H9 (cell line): ENCODE measurements at regions not wholly inside any gene's neighbourhood (a gene's known extent, or its start where the extent isn't known, plus 50 kb on each side); places are given as distances from the start of the nearest gene placed in this dataset.

Experiments used
- DNase-seq: peaks from one replicate; pipeline ENCODE4 v3.0.0-alpha.2; 2017
- H2AFZ ChIP-seq: one replicate; pipeline ENCODE4 v1.6.1; 2013; ENCODE audit warnings: mild to moderate bottlenecking, low read length, control low read depth, moderate library complexity
- H2AK5ac ChIP-seq: 2 replicates; pipeline ENCODE4 v1.6.1; 2013; ENCODE audit warnings: low read length, control low read depth, mixed read lengths; ENCODE audit not compliant: insufficient read length
- H2BK120ac ChIP-seq: one replicate; pipeline ENCODE4 v1.6.1; 2013; ENCODE audit warnings: low read depth, mild to moderate bottlenecking, low read length, control low read depth, inconsistent platforms; ENCODE audit not compliant: poor library complexity, severe bottlenecking
- H2BK12ac ChIP-seq: 2 replicates; pipeline ENCODE4 v1.6.1; 2013; ENCODE audit warnings: low read length, control low read depth, mixed read lengths, low read depth; ENCODE audit not compliant: insufficient read length
- H2BK15ac ChIP-seq: 2 replicates; pipeline ENCODE4 v1.6.1; 2013; ENCODE audit warnings: low read depth, low read length, control low read depth
- H2BK20ac ChIP-seq: one replicate; pipeline ENCODE4 v1.6.1; 2013; ENCODE audit warnings: low read depth, mild to moderate bottlenecking, low read length, control low read depth, inconsistent platforms; ENCODE audit not compliant: poor library complexity, severe bottlenecking
- H2BK5ac ChIP-seq: 2 replicates; pipeline ENCODE4 v1.6.1; 2013; ENCODE audit warnings: low read length, control low read depth, mixed read lengths; ENCODE audit not compliant: insufficient read length
- H3K14ac ChIP-seq: 2 replicates; pipeline ENCODE4 v1.6.1; 2013; ENCODE audit warnings: low read length, control low read depth; ENCODE audit not compliant: insufficient read depth
- H3K18ac ChIP-seq: 2 replicates; pipeline ENCODE4 v1.6.1; 2013; ENCODE audit warnings: low read depth, mild to moderate bottlenecking, mixed read lengths, low read length, control low read depth; ENCODE audit not compliant: insufficient read length
- H3K23ac ChIP-seq: 2 replicates; pipeline ENCODE4 v1.6.1; 2013; ENCODE audit warnings: low read length, control low read depth, mixed read lengths, low read depth; ENCODE audit not compliant: insufficient read length
- H3K23me2 ChIP-seq: 2 replicates; pipeline ENCODE4 v1.6.1; 2013; ENCODE audit warnings: low read depth, mild to moderate bottlenecking, mixed read lengths, low read length, control low read depth; ENCODE audit not compliant: insufficient read length, poor library complexity, severe bottlenecking
- H3K27ac ChIP-seq: 2 replicates; pipeline ENCODE4 v1.5.1; 2013; ENCODE audit warnings: low read length, control low read depth, mixed read lengths, low read depth; ENCODE audit not compliant: insufficient read length
- H3K27me3 ChIP-seq: 2 replicates; pipeline ENCODE4 v1.6.1; 2013; ENCODE audit warnings: low read length, control low read depth, inconsistent platforms; ENCODE audit not compliant: insufficient read depth
- H3K4ac ChIP-seq: 2 replicates; pipeline ENCODE4 v1.6.1; 2013; ENCODE audit warnings: low read depth, mild to moderate bottlenecking, control low read depth, inconsistent platforms, low read length, moderate library complexity
- H3K4me1 ChIP-seq: 2 replicates; pipeline ENCODE4 v1.6.1; 2013; ENCODE audit warnings: low read length, control low read depth, inconsistent platforms; ENCODE audit not compliant: insufficient read depth
- H3K4me2 ChIP-seq: 2 replicates; pipeline ENCODE4 v1.6.1; 2013; ENCODE audit warnings: low read length, control low read depth, mixed read lengths; ENCODE audit not compliant: insufficient read length, insufficient read depth
- H3K56ac ChIP-seq: 2 replicates; pipeline ENCODE4 v1.6.1; 2013; ENCODE audit warnings: low read depth, mild to moderate bottlenecking, mixed read lengths, low read length, control low read depth; ENCODE audit not compliant: insufficient read length
- H3K79me1 ChIP-seq: 2 replicates; pipeline ENCODE4 v1.6.1; 2013; ENCODE audit warnings: low read depth, mild to moderate bottlenecking, moderate library complexity, low read length, control low read depth, inconsistent platforms; ENCODE audit not compliant: insufficient read depth, poor library complexity, severe bottlenecking
- H3K79me2 ChIP-seq: 2 replicates; pipeline ENCODE4 v1.6.1; 2013; ENCODE audit warnings: low read length, control low read depth, inconsistent platforms; ENCODE audit not compliant: insufficient read depth
- H3K9ac ChIP-seq: 2 replicates; pipeline ENCODE4 v1.6.1; 2013; ENCODE audit warnings: low read length, control low read depth, mixed read lengths; ENCODE audit not compliant: insufficient read length; ENCODE audit errors: extremely low read depth
- H3K9me3 ChIP-seq: one replicate; pipeline ENCODE4 v1.6.1; 2013; ENCODE audit warnings: low read depth, low read length, inconsistent platforms; ENCODE audit not compliant: control insufficient read depth
- H3T11ph ChIP-seq: one replicate; pipeline ENCODE4 v1.6.1; 2013; ENCODE audit warnings: mild to moderate bottlenecking, low read length, control low read depth, inconsistent platforms
- H4K20me1 ChIP-seq: one replicate; pipeline ENCODE4 v1.6.1; 2013; ENCODE audit not compliant: control insufficient read depth, insufficient read length, insufficient read depth
- H4K5ac ChIP-seq: 2 replicates; pipeline ENCODE4 v1.6.1; 2013; ENCODE audit warnings: low read depth, mild to moderate bottlenecking, mixed read lengths, low read length, control low read depth; ENCODE audit not compliant: insufficient read length
- H4K8ac ChIP-seq: replicated peaks from 2 replicates; pipeline ENCODE4 v1.6.1; 2013; ENCODE audit warnings: low read length, control low read depth, mixed read lengths, low read depth; ENCODE audit not compliant: insufficient read length
- H4K91ac ChIP-seq: 2 replicates; pipeline ENCODE4 v1.6.1; 2013; ENCODE audit warnings: low read depth, mild to moderate bottlenecking, moderate library complexity, mixed read lengths, low read length, control low read depth; ENCODE audit not compliant: insufficient read length
- H3K27ac Mint-ChIP-seq, 3 experiments: 2 replicates in 2 of 3; 3 replicates in 1 of 3; pipeline ENCODE4 v1.8.0; 2020 to 2021; ENCODE audit warnings: mixed read lengths in 3 of 3, mild to moderate bottlenecking in 1 of 3, moderate library complexity in 1 of 3
- H3K27me3 Mint-ChIP-seq: 2 replicates; pipeline ENCODE4 v1.8.0; 2021; ENCODE audit warnings: low read depth, mild to moderate bottlenecking, moderate library complexity, mixed read lengths
- H3K36me3 Mint-ChIP-seq, 3 experiments: 2 replicates in 2 of 3; 3 replicates in 1 of 3; pipeline ENCODE4 v1.8.0; 2020 to 2021; ENCODE audit warnings: low read depth in 3 of 3, mixed read lengths in 3 of 3; ENCODE audit not compliant: insufficient read depth in 1 of 3
- H3K4me1 Mint-ChIP-seq, 2 experiments: 2 replicates each; pipeline ENCODE4 v1.8.0; 2020; ENCODE audit warnings: mixed read lengths in 2 of 2
- H3K4me3 Mint-ChIP-seq, 2 experiments: 2 replicates in 1 of 2; 3 replicates in 1 of 2; pipeline ENCODE4 v1.8.0; 2020 to 2021; ENCODE audit warnings: mild to moderate bottlenecking in 2 of 2, mixed read lengths in 2 of 2, moderate library complexity in 1 of 2
- H3K9me3 Mint-ChIP-seq, 2 experiments: 2 replicates in 1 of 2; 3 replicates in 1 of 2; pipeline ENCODE4 v1.8.0; 2020; ENCODE audit warnings: mild to moderate bottlenecking in 2 of 2, mixed read lengths in 2 of 2, moderate library complexity in 1 of 2
- TF ChIP-seq, protein P1 (sequence below): fragments of 200-600 bp; sonication (generic); conservative IDR thresholded peaks from 3 replicates; pipeline ENCODE4 v1.8.0; 2021; ENCODE audit warnings: antibody characterized with exemption, mild to moderate bottlenecking

DNA sequence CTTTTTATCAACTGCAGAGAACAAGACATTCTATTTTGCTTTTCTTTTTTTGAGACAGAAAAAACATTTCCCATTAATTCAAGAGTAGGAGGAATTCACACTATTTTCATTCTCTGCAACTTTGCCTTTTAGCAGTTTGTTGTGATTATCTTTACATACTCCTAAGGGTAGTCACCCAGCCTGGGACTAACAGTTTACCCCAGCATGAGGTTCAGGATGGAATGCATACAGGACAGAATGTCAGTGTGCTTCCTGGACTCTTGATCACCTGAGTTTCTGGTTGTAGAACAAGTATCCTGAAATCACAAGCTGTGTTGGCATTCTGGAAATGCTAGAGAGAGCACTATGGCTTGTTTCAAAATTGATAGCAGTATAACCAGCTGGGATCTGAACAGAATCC, 368.1 kb downstream of the KIF4B start:
- Histone ChIP-seq H3K4me2 (no peak overlapping the region), H3K14ac (no peak overlapping the region), H3K9me3 (no peaks in the 10 kb centered on the region), H3K27me3 (no peaks in the 10 kb centered on the region), H3K56ac (no peak overlapping the region), H3K18ac (no peak overlapping the region), H3K79me2 (no peaks in the 10 kb centered on the region), H3K4ac (no peak overlapping the region), H3T11ph (no peak overlapping the region), H2BK5ac (no peak overlapping the region), H2BK12ac (no peak overlapping the region), H2BK120ac (no peak overlapping the region), H2BK20ac (no peak overlapping the region), H3K4me1 (peaks cover 3% of the 10 kb centered on the region; the same call in 1 of the 2 replicates), H4K8ac (no peak overlapping the region), H3K23me2 (no peaks in the 10 kb centered on the region), H3K23ac (no peak overlapping the region), H2AK5ac (no peak overlapping the region), H4K91ac (no peak overlapping the region), H3K9ac (no peak overlapping the region), H2AFZ (no peak overlapping the region), H2BK15ac (no peak overlapping the region), H3K79me1 (no peaks in the 10 kb centered on the region), H4K20me1 (no peaks in the 10 kb centered on the region), H4K5ac (no peak overlapping the region), H3K27ac (no peak overlapping the region)
- TF ChIP-seq, protein P1, sequence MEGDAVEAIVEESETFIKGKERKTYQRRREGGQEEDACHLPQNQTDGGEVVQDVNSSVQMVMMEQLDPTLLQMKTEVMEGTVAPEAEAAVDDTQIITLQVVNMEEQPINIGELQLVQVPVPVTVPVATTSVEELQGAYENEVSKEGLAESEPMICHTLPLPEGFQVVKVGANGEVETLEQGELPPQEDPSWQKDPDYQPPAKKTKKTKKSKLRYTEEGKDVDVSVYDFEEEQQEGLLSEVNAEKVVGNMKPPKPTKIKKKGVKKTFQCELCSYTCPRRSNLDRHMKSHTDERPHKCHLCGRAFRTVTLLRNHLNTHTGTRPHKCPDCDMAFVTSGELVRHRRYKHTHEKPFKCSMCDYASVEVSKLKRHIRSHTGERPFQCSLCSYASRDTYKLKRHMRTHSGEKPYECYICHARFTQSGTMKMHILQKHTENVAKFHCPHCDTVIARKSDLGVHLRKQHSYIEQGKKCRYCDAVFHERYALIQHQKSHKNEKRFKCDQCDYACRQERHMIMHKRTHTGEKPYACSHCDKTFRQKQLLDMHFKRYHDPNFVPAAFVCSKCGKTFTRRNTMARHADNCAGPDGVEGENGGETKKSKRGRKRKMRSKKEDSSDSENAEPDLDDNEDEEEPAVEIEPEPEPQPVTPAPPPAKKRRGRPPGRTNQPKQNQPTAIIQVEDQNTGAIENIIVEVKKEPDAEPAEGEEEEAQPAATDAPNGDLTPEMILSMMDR: no peak
- H3K36me3 Mint-ChIP-seq: no peaks in the 10 kb centered on the region; a peak in 1 of 7 replicates
- H3K4me1 Mint-ChIP-seq: no peaks in the 10 kb centered on the region
- peaks cover 0 to 2% of the 10 kb centered on the region in 2 experiments; a peak in 2 of 5 replicates for H3K9me3 Mint-ChIP-seq
- H3K27me3 Mint-ChIP-seq: no peaks in the 10 kb centered on the region
- no peak overlapping the region for H3K27ac Mint-ChIP-seq
- H3K4me3 Mint-ChIP-seq: no peak overlapping the region
- DNase-seq: no peak
